Testis (tissue), 2 donors: ENCODE measurements at regions not wholly inside any gene's neighbourhood (a gene's known extent, or its start where the extent isn't known, plus 50 kb on each side); places are given as distances from the start of the nearest gene placed in this dataset.

Experiments
- CTCF ChIP-seq, 3 experiments: fragments of 450-650 bp in 2 of 3; fragments of 200-600 bp in 1 of 3; sonication (generic) in 1 of 3; IDR thresholded peaks; one replicate each; pipeline ENCODE4 v1.5.1; 2016 to 2019; ENCODE audit warnings: antibody characterized with exemption in 3 of 3, mild to moderate bottlenecking in 2 of 3, moderate library complexity in 1 of 3
- POLR2A ChIP-seq: fragments of 450-650 bp; IDR thresholded peaks from one replicate; pipeline ENCODE4 v1.6.1; 2017; ENCODE audit warnings: antibody characterized with exemption, mild to moderate bottlenecking, moderate library complexity

GRCh38 chr15:36449662-36450145 is 129.7 kb upstream of the CDIN1 start:
- TF ChIP-seq CTCF (IDR thresholded peaks at IDR 0.05) (no peak), POLR2A (no peak)
